ENCODE measurements at regions not wholly inside any gene's neighbourhood (a gene's known extent, or its start where the extent isn't known, plus 50 kb on each side); places are given as distances from the start of the nearest gene placed in this dataset.
"Not testable (repeated sequence)": the region's sequence is repeated elsewhere in the genome, so short reads cannot be mapped to it uniquely, and the experiment has no call there.

- H3K9me3 ChIP-seq; H3K36me3 ChIP-seq; H3K4me3 ChIP-seq; H3K27me3 ChIP-seq; DNase-seq (ENCODE audit: low spot score in 2 of 2); H3K4me1 ChIP-seq; H3K27ac ChIP-seq; intact Hi-C loops (cut with DNase I): not testable (repeated sequence)
These were observed 576.2 kb upstream of the C9orf72 start for GRCh38 chr9:28149361-28150050.

GRCh38 chr9:28155067-28155466 lies 581.8 kb upstream of the C9orf72 start:
- Histone ChIP-seq H3K27ac (no peak overlapping the region), H3K27me3 (no peaks in the 10 kb centered on the region), H3K36me3 (no peaks in the 10 kb centered on the region), H3K4me3 (no peak overlapping the region), H3K9me3 (no peaks in the 10 kb centered on the region), H3K4me1 (no peaks in the 10 kb centered on the region)
- no peak for TF ChIP-seq CTCF (IDR thresholded peaks at IDR 0.05)
- no peak for DNase-seq (ENCODE audit: low spot score in 2 of 2)
- intact Hi-C loops (cut with DNase I) = no loop called here

DNA sequence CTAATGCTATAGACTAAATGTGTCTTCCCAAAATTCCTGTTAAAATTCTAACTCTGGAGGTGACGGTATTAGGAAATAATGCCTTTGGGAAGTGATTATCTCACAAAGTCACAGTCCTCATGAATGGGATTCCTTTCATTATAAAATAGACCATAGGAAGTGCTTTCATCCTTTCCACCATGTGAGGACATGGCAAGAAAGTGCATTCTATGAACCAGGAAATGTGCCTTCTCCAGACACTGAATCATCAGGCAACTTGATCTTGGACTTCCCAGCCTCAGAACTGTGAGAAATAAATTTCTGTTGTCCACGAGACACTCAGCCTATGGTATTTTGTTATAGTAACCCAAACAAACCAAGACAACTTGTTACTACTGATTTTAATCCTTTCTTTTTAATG lies 582.4 kb upstream of the C9orf72 start:
- H3K9me3 ChIP-seq = no peaks in the 10 kb centered on the region
- TF ChIP-seq CTCF (IDR thresholded peaks at IDR 0.05) = no peak
- intact Hi-C loops (cut with DNase I) = no loop called here
- no peaks in the 10 kb centered on the region for H3K27me3 ChIP-seq
- no peaks in the 10 kb centered on the region for H3K36me3 ChIP-seq
- H3K27ac ChIP-seq = no peak overlapping the region
- H3K4me1 ChIP-seq = no peaks in the 10 kb centered on the region
- H3K4me3 ChIP-seq = no peak overlapping the region
- DNase-seq (ENCODE audit: low spot score in 2 of 2) = no peak

DNA sequence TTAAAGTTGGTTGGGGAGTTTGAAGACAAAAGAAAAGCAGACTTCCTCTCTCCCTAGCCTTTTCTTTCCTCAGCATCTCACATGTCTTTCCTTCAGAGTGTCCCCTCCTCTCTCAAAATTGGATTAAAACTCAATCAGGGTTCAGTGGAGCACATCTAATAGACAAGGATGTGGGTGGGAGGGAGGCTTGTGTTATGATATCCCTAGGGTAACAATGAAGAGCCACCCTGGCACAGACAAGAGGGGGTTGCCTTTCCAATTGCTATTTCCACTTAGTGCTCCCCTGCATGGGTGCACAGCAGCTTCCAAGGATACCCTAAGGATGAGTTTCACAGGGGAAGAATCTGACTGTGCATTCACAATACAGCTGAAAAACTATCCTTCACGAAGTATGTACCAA lies 585.2 kb upstream of the C9orf72 start:
- no peaks in the 10 kb centered on the region for H3K27me3 ChIP-seq
- intact Hi-C loops (cut with DNase I) = no loop called here
- no peak overlapping the region for H3K4me3 ChIP-seq
- H3K9me3 ChIP-seq = no peaks in the 10 kb centered on the region
- DNase-seq (ENCODE audit: low spot score in 2 of 2) = no peak
- H3K36me3 ChIP-seq = no peaks in the 10 kb centered on the region
- H3K27ac ChIP-seq = no peak overlapping the region
- no peak for TF ChIP-seq CTCF (IDR thresholded peaks at IDR 0.05)
- H3K4me1 ChIP-seq = no peaks in the 10 kb centered on the region

DNA sequence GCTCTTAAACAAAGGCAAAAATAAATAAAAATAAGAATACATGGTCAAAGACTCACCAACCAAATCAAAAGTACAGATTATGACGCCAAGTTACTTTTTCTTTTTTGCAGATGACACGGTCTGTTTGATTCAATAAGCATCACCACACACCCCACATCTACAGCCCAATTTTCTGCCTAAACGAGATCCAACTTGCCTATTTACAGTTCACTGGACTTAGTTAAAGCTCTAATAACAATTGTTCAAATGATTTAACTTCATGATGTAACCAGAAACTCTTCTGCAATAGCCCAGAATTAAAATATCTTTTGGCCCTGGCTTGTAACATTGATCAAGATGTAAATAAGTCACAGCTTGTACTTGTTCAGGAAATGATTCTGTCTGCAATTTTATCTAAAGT lies 590.3 kb upstream of the C9orf72 start:
- DNase-seq (ENCODE audit: low spot score in 2 of 2) = no peak
- Histone ChIP-seq H3K9me3 (no peaks in the 10 kb centered on the region), H3K36me3 (no peaks in the 10 kb centered on the region), H3K27me3 (no peaks in the 10 kb centered on the region), H3K4me1 (no peaks in the 10 kb centered on the region), H3K27ac (no peak overlapping the region), H3K4me3 (no peak overlapping the region)
- intact Hi-C loops (cut with DNase I) = no loop called here
- no peak for TF ChIP-seq CTCF (IDR thresholded peaks at IDR 0.05)

DNA sequence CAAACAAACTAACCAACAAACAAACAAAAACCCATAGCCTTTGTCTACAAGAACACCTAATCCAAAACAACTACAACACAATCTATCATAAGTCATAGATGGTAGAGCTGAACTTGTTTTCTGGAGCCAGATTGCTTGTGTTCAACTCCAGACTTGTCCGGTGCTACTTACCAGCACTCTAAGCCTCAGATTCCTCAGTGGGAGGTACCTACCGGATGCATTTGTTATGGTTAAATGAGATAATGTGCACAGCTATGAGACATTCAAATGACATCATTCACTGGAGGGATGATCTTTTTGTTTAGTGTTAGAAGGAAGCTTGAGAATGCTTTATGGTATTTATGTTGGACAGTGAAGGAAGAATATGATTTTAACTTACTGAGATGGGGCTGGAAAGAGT lies 592.9 kb upstream of the C9orf72 start:
- Histone ChIP-seq H3K9me3 (no peaks in the 10 kb centered on the region), H3K36me3 (no peaks in the 10 kb centered on the region), H3K4me1 (no peaks in the 10 kb centered on the region), H3K27ac (no peak overlapping the region), H3K4me3 (no peak overlapping the region), H3K27me3 (no peaks in the 10 kb centered on the region)
- TF ChIP-seq CTCF (IDR thresholded peaks at IDR 0.05) = no peak
- intact Hi-C loops (cut with DNase I) = no loop called here
- DNase-seq (ENCODE audit: low spot score in 2 of 2) = no peak

All from ascending aorta (tissue), 2 donors.